Tibial nerve (tissue), 4 donors: ENCODE measurements at regions not wholly inside any gene's neighbourhood (a gene's known extent, or its start where the extent isn't known, plus 50 kb on each side); places are given as distances from the start of the nearest gene placed in this dataset.

Source experiments
- DNase-seq, 2 donors: peaks; one replicate each; pipeline ENCODE4 v3.0.0-alpha.2; 2019; ENCODE audit warnings: low spot score in 2 of 2
- H3K27ac ChIP-seq, 4 donors: fragments of 200-600 bp; sonication (generic) in 3 of 4; one replicate each; pipeline ENCODE4 v1.5.1; 2017 to 2019; ENCODE audit warnings: mild to moderate bottlenecking in 1 of 4
- H3K27me3 ChIP-seq, 2 donors: fragments of 200-600 bp; sonication (generic) in 1 of 2; one replicate each; pipeline versions ENCODE4 v1.5.1 to v1.6.0; 2017 to 2019
- H3K36me3 ChIP-seq, 3 donors: fragments of 200-600 bp; sonication (generic); one replicate each; pipeline ENCODE4 v1.5.1; 2018 to 2019
- H3K4me1 ChIP-seq, 4 donors: fragments of 200-600 bp; sonication (generic) in 3 of 4; one replicate each; pipeline ENCODE4 v1.5.1; 2017 to 2019
- H3K4me3 ChIP-seq, 4 donors: fragments of 200-600 bp; sonication (generic) in 3 of 4; one replicate each; pipeline ENCODE4 v1.5.1; 2017 to 2019; ENCODE audit warnings: mild to moderate bottlenecking in 1 of 4, moderate library complexity in 1 of 4
- H3K9me3 ChIP-seq, 4 donors: fragments of 200-600 bp; sonication (generic) in 3 of 4; one replicate each; pipeline ENCODE4 v1.5.1; 2017 to 2019
- EP300 ChIP-seq, 2 donors: sonication (generic); formaldehyde crosslinking; IDR thresholded peaks; one replicate each; pipeline ENCODE4 v1.6.1; 2017; ENCODE audit warnings: antibody characterized with exemption in 2 of 2, mild to moderate bottlenecking in 1 of 2
- POLR2A ChIP-seq, 2 donors: fragments of 450-650 bp; IDR thresholded peaks; one replicate each; pipeline ENCODE4 v1.6.1; 2017; ENCODE audit warnings: antibody characterized with exemption in 2 of 2, mild to moderate bottlenecking in 2 of 2, moderate library complexity in 2 of 2
- WGBS, 2 donors: methylation state at CpG; one replicate each; pipeline ENCODE4 v1.1.5; 2018; 5-methylcytosine and 5-hydroxymethylcytosine counted together
- TF ChIP-seq, protein P1 (sequence below), 5 experiments: fragments of 200-600 bp in 3 of 5; fragments of 450-650 bp in 2 of 5; sonication (generic) in 3 of 5; IDR thresholded peaks; one replicate each; pipeline ENCODE4 v1.5.1; 2016 to 2019; ENCODE audit warnings: antibody characterized with exemption in 5 of 5, mild to moderate bottlenecking in 3 of 5, moderate library complexity in 2 of 5

DNA sequence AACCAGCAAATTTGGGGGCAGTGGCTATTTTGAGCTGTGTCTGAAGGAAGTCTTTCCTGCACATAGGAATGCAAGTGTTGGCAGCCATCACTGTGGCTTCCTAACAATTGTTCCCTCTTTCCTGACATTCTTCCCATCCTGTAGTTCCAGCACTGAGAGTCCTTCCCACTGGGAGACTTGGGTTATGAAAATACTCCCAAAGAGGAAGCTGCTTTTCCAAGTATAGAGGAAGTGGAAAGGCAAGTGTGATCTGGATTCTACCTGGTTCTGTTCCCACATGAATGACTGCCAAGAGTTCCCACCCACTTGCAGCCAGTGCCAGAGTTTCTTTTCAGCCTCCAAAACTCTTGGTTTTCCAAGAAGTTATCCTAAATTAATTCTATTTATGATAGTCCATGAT, 98.5 kb upstream of the CD53 start:
- TF ChIP-seq, protein P1, sequence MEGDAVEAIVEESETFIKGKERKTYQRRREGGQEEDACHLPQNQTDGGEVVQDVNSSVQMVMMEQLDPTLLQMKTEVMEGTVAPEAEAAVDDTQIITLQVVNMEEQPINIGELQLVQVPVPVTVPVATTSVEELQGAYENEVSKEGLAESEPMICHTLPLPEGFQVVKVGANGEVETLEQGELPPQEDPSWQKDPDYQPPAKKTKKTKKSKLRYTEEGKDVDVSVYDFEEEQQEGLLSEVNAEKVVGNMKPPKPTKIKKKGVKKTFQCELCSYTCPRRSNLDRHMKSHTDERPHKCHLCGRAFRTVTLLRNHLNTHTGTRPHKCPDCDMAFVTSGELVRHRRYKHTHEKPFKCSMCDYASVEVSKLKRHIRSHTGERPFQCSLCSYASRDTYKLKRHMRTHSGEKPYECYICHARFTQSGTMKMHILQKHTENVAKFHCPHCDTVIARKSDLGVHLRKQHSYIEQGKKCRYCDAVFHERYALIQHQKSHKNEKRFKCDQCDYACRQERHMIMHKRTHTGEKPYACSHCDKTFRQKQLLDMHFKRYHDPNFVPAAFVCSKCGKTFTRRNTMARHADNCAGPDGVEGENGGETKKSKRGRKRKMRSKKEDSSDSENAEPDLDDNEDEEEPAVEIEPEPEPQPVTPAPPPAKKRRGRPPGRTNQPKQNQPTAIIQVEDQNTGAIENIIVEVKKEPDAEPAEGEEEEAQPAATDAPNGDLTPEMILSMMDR (IDR thresholded peaks at IDR 0.05), result no peak
- TF ChIP-seq EP300 (IDR thresholded peaks at IDR 0.05) (no peak), POLR2A (IDR thresholded peaks at IDR 0.05) (no peak)
- no peaks in the 10 kb centered on the region for H3K36me3 ChIP-seq
- no peak for DNase-seq
- H3K27ac ChIP-seq, result no peak overlapping the region
- H3K4me1 ChIP-seq, result no peaks in the 10 kb centered on the region
- peaks cover 0 to under 1% of the 10 kb centered on the region in 2 donors for H3K27me3 ChIP-seq
- H3K4me3 ChIP-seq, result no peak overlapping the region
- no peaks in the 10 kb centered on the region for H3K9me3 ChIP-seq

DNA sequence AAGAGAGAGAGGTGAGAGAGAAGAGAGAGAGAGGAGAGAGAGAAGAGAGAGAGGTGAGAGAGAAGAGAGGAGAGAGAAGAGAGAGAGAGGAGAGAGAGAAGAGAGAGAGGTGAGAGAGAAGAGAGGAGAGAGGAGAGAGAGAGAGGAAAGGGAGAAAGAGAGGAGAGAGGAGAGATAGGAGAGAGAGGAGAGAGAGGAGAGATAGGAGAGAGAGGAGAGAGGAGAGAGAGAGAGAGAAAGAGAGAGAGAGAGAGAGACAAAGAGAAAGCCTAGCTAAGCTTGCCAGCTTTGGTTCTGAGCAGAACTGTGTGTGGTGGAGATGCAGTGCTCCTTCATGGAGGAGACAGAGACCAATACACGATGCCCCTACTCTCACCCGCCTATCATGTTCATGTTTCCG, 99.1 kb upstream of the KCNA3 start:
- DNase-seq, result no peak
- H3K27me3 ChIP-seq, result no peaks in the 10 kb centered on the region
- 57 to 86% methylated on average over 3 of the region's 3 CpGs for WGBS, 2 donors
- TF ChIP-seq, protein P1 (IDR thresholded peaks at IDR 0.05), result peak in 1 of 5 experiments; percentile 44
- no peak for TF ChIP-seq POLR2A (IDR thresholded peaks at IDR 0.05)
- H3K4me1 ChIP-seq, result no peaks in the 10 kb centered on the region
- no peaks in the 10 kb centered on the region for H3K9me3 ChIP-seq
- H3K4me3 ChIP-seq, result no peak overlapping the region
- no peaks in the 10 kb centered on the region for H3K36me3 ChIP-seq
- no peak overlapping the region for H3K27ac ChIP-seq

DNA sequence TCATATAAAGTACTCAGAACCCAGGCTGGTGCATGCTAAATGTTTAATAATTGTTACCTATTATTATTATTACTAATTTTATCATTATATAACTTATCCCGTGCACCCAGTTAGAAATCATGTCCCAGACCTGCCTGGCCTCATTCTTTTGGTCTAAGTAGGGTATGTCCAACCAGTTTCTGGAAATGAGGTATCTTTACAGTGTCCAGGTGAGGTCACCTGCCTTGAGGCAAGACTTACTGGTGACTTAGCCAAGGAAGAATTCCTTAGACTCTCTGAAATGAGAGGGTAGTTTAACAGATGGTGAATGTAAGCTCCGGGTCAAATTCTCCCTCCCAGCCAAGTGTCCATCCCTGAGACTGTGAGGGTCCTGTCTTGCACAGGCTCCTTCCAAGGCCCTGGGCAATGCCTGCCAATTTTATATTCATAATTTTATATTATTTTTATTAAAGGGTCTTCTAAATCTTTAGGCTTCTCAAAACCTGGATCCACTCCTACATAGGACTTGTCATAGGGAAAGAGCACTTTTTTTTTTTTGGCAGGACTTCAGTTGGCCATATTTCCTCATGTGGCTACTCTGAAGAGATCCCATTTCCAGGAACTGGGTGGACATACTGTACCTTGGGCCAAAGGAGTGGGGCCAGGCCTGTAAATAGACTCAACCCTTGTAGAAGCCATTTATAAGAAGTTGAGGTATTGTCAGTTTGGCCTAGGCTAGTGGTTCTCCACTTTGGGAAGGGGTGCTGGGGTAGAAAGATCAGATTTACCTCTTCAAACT, 96.7 kb upstream of the KCNA3 start:
- Histone ChIP-seq H3K36me3 (no peaks in the 10 kb centered on the region), H3K27me3 (no peaks in the 10 kb centered on the region), H3K9me3 (no peaks in the 10 kb centered on the region), H3K4me3 (no peak overlapping the region), H3K27ac (no peak overlapping the region), H3K4me1 (no peaks in the 10 kb centered on the region)
- TF ChIP-seq POLR2A (IDR thresholded peaks at IDR 0.05) (no peak), EP300 (IDR thresholded peaks at IDR 0.05) (no peak)
- TF ChIP-seq, protein P1 (IDR thresholded peaks at IDR 0.05), result no peak
- no peak for DNase-seq
- WGBS, 2 donors, result 79 to 84% methylated on average over 2 of the region's 2 CpGs

- Histone ChIP-seq H3K4me3 (no peak overlapping the region), H3K27me3 (no peaks in the 10 kb centered on the region), H3K9me3 (no peaks in the 10 kb centered on the region), H3K27ac (no peak overlapping the region), H3K36me3 (no peaks in the 10 kb centered on the region), H3K4me1 (no peaks in the 10 kb centered on the region)
- 51 to 62% methylated on average over 2 of the region's 2 CpGs for WGBS, 2 donors
- DNase-seq, result no peak
- TF ChIP-seq, protein P1 (IDR thresholded peaks at IDR 0.05), result no peak
- TF ChIP-seq EP300 (IDR thresholded peaks at IDR 0.05), result no peak
- no peak for TF ChIP-seq POLR2A (IDR thresholded peaks at IDR 0.05)
Observed at GRCh38 chr1:110770832-110771231, 96.1 kb upstream of the KCNA3 start.

- no peaks in the 10 kb centered on the region for H3K36me3 ChIP-seq
- no peaks in the 10 kb centered on the region for H3K27me3 ChIP-seq
- 38 to 49% methylated on average over 2 of the region's 2 CpGs for WGBS, 2 donors
- H3K27ac ChIP-seq, result no peak overlapping the region
- DNase-seq, result no peak
- H3K4me3 ChIP-seq, result no peak overlapping the region
- no peaks in the 10 kb centered on the region for H3K4me1 ChIP-seq
- TF ChIP-seq POLR2A (IDR thresholded peaks at IDR 0.05) (no peak), EP300 (IDR thresholded peaks at IDR 0.05) (no peak)
- TF ChIP-seq, protein P1 (IDR thresholded peaks at IDR 0.05), result no peak
- H3K9me3 ChIP-seq, result no peaks in the 10 kb centered on the region
Observed at GRCh38 chr1:110768605-110769004, 93.9 kb upstream of the KCNA3 start.
